Psoas muscle (tissue), 7 donors: ENCODE measurements at regions not wholly inside any gene's neighbourhood (a gene's known extent, or its start where the extent isn't known, plus 50 kb on each side); places are given as distances from the start of the nearest gene placed in this dataset.

ENCODE experiments used
- ATAC-seq, 4 donors: fragments of 200-7000 bp; cut with Tn5 transposase; one replicate each; pipeline ENCODE4 v1.9.1; 2020; ENCODE audit warnings: moderate library complexity in 3 of 4, mild to moderate bottlenecking in 2 of 4
- DNase-seq, 2 donors: peaks; one replicate each; pipeline ENCODE4 v3.0.0-alpha.2; 2020
- H3K27ac ChIP-seq: fragments of 200-600 bp; one replicate; pipeline ENCODE4 v1.8.0; 2022
- H3K27me3 ChIP-seq, 3 donors: fragments of 200-600 bp in 1 of 3; one replicate each; pipeline versions ENCODE4 v1.6.1 to v1.8.0; 2013 to 2022; ENCODE audit warnings: low read length in 2 of 3, mild to moderate bottlenecking in 2 of 3, moderate library complexity in 1 of 3; ENCODE audit not compliant: insufficient read depth in 3 of 3
- H3K36me3 ChIP-seq, 2 donors: fragments of 200-600 bp in 1 of 2; one replicate each; pipeline versions ENCODE4 v1.6.1 to v1.8.0; 2013 to 2022; ENCODE audit warnings: low read depth in 1 of 2, mild to moderate bottlenecking in 1 of 2, moderate library complexity in 1 of 2; ENCODE audit not compliant: insufficient read depth in 1 of 2
- H3K4me1 ChIP-seq: fragments of 200-600 bp; one replicate; pipeline ENCODE4 v1.8.0; 2022
- H3K4me3 ChIP-seq: fragments of 200-600 bp; one replicate; pipeline ENCODE4 v1.8.0; 2022; ENCODE audit warnings: mild to moderate bottlenecking
- H3K9me3 ChIP-seq: fragments of 200-600 bp; one replicate; pipeline ENCODE4 v1.8.0; 2022
- WGBS, 3 donors: extraction: QIAGEN DNeasy Blood & Tissue Kit; methylation state at CpG; one replicate each; pipeline versions ENCODE4 v1.1.6 to v1.1.7; 2013; 5-methylcytosine and 5-hydroxymethylcytosine counted together
- intact Hi-C, 2 donors: fragments of 100-400 bp; cut with DNase I; formaldehyde crosslinking; loops; one replicate each; pipeline versions ENCODE4 v1.11.0 to v1.14.2; 2022
- TF ChIP-seq, protein P1 (sequence below): fragments of 200-600 bp; IDR thresholded peaks from one replicate; pipeline ENCODE4 v1.8.0; 2022; ENCODE audit warnings: antibody characterized with exemption
- donor health status: healthy with polysubstance abuse.
- donor health status: DM: no; HTN: no; CAD: no; lungs with moderate emphysema.
- donor health status: Bipolar disorder and iron deficiency.
- donor health status: healthy.
- donor health status: DM: yes; HTN: yes; CAD: no.
- donor health status: DM: no; HTN: no; CAD: no.
- donor health status: DM: yes; HTN: yes; CAD: no.

DNA sequence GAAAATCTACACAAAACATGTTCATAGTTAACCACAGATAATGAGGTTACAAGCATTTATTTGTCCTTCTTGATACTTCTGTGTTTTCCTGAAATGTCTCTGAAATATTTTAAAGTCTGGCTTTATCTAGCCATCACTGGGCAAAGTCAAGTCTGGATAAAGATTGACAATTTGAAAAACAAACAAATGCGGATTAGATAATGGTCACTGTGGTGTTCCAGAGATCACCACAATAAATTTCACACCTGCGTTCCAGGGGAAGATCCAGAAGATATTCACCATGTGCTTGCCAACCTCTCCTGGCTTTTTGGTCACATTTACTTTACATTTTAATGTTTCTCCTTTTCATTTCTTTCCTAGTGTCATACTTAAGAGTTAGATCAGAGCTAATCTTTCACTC is 109.7 kb upstream of the CCDC28A start:
- 79 to 93% (median 80%) methylated on average over 2 of the region's 2 CpGs for WGBS, 3 donors
- TF ChIP-seq, protein P1, sequence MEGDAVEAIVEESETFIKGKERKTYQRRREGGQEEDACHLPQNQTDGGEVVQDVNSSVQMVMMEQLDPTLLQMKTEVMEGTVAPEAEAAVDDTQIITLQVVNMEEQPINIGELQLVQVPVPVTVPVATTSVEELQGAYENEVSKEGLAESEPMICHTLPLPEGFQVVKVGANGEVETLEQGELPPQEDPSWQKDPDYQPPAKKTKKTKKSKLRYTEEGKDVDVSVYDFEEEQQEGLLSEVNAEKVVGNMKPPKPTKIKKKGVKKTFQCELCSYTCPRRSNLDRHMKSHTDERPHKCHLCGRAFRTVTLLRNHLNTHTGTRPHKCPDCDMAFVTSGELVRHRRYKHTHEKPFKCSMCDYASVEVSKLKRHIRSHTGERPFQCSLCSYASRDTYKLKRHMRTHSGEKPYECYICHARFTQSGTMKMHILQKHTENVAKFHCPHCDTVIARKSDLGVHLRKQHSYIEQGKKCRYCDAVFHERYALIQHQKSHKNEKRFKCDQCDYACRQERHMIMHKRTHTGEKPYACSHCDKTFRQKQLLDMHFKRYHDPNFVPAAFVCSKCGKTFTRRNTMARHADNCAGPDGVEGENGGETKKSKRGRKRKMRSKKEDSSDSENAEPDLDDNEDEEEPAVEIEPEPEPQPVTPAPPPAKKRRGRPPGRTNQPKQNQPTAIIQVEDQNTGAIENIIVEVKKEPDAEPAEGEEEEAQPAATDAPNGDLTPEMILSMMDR, result no peak
- no peak for ATAC-seq
- H3K9me3 ChIP-seq, result no peaks in the 10 kb centered on the region
- DNase-seq, result no peak
- intact Hi-C loops, result no loop called here
- no peaks in the 10 kb centered on the region for H3K36me3 ChIP-seq
- H3K4me3 ChIP-seq, result no peak overlapping the region
- H3K27me3 ChIP-seq, result no peaks in the 10 kb centered on the region
- H3K4me1 ChIP-seq, result no peaks in the 10 kb centered on the region
- H3K27ac ChIP-seq, result no peak overlapping the region

DNA sequence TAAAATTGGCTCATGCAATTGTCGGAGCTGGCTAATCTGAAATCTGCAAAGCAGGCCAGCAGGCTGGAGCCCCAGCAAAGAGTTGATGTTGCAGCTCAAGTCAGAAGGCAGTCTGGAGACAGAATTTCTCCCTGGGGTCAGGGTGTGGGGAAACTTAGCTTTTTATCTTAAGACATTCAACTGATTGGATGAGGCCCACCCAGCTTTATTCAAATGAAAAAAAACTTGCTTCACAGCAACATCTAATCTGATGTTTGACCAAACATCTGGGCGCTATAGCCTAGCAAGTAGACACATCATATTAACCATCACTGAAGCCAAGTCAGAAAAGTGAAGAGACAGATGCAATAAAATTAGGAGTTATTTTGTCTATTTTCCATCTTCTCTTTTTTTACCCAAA is 108.8 kb upstream of the CCDC28A start:
- 69 to 78% (median 76%) methylated on average over 2 of the region's 2 CpGs for WGBS, 3 donors
- Histone ChIP-seq H3K4me3 (no peak overlapping the region), H3K9me3 (no peaks in the 10 kb centered on the region), H3K4me1 (no peaks in the 10 kb centered on the region), H3K27me3 (no peaks in the 10 kb centered on the region), H3K36me3 (no peaks in the 10 kb centered on the region), H3K27ac (no peak overlapping the region)
- intact Hi-C loops, result no loop called here
- TF ChIP-seq, protein P1, result no peak
- ATAC-seq (no peak), DNase-seq (no peak)

DNA sequence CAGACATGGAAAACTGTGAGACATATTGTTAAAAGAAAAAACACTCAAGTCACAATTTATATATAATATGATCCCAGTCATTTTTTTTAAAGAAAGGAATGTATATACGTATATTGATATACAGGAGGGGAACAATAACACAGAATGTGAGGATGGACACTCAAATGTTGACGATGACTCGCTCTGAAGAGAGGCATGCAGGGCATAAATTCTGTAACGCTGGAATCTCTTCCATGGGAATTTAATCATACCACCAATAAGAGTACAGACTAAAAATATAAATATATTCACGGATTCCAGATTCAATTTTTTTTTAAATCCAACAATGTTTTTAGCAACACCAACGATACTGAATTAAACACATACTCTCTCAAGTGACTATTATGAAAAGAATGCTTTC is 106.9 kb upstream of the CCDC28A start:
- 64 to 66% (median 65%) methylated on average over 6 of the region's 6 CpGs for WGBS, 3 donors
- Histone ChIP-seq H3K36me3 (no peaks in the 10 kb centered on the region), H3K4me1 (no peaks in the 10 kb centered on the region), H3K9me3 (no peaks in the 10 kb centered on the region), H3K4me3 (no peak overlapping the region), H3K27me3 (no peaks in the 10 kb centered on the region), H3K27ac (no peak overlapping the region)
- intact Hi-C loops, result no loop called here
- DNase-seq (no peak), ATAC-seq (no peak)
- TF ChIP-seq, protein P1, result no peak

DNA sequence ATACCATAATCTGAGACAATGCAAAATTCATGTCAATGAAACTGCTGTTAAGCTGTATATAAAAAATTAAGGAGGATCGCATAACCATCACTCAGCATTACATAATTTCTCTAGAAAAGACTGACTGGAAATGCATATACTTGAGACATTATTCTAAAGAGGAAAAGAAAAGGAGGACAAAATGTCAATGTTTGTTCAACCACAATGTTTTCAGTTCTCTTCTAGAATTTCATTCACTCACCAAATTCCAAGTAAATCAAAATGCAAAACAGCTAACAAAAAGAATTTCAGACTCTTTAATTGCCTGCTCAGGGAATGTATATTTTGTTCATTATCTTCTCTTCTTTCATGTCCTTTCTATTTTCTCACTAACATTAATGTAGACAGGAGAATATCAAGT is 106.2 kb upstream of the CCDC28A start:
- Histone ChIP-seq H3K27me3 (no peaks in the 10 kb centered on the region), H3K36me3 (no peaks in the 10 kb centered on the region), H3K27ac (no peak overlapping the region), H3K4me1 (no peaks in the 10 kb centered on the region), H3K4me3 (no peak overlapping the region), H3K9me3 (no peaks in the 10 kb centered on the region)
- TF ChIP-seq, protein P1, result no peak
- WGBS, 3 donors, result 86% methylated on average over 1 of the region's 1 CpG
- intact Hi-C loops, result no loop called here
- ATAC-seq (no peak), DNase-seq (no peak)

DNA sequence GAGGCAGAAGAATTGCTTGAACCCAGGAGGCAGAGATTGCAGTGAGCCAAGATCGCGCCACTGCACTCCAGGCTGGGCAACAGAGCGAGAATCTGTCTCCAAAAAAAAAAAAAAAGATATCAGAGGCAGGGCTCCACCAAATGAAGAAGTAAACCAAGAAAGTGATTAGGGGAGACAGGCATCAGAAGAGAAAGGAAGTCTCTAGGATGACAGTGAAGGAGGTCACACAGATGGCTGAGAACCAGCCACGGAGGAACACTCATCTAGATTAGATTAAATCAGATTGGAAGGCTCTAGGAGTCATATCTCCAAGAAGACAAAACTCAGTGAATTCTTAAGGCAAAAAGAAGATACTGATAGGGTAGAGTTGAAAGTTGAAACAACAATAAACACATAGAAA is 102.2 kb upstream of the CCDC28A start:
- 91 to 94% (median 93%) methylated on average over 4 of the region's 4 CpGs for WGBS, 3 donors
- TF ChIP-seq, protein P1, result no peak
- Histone ChIP-seq H3K36me3 (no peaks in the 10 kb centered on the region), H3K4me3 (no peak overlapping the region), H3K9me3 (no peaks in the 10 kb centered on the region), H3K27ac (no peak overlapping the region), H3K27me3 (no peaks in the 10 kb centered on the region), H3K4me1 (no peaks in the 10 kb centered on the region)
- ATAC-seq (no peak), DNase-seq (no peak)
- intact Hi-C loops, result no loop called here
